Bronchial epithelial cell (primary cell): ENCODE measurements at regions not wholly inside any gene's neighbourhood (a gene's known extent, or its start where the extent isn't known, plus 50 kb on each side); places are given as distances from the start of the nearest gene placed in this dataset.

Source experiments
- DNase-seq: peaks from one replicate; pipeline ENCODE4 v3.0.0-alpha.2; 2010; ENCODE audit warnings: low read depth
- FAIRE-seq: peaks from 2 replicates; lab custom pipeline; 2011; peaks lifted over from hg19 to GRCh38; lab: Jason Lieb, UNC
- H3K27me3 ChIP-seq: 2 replicates; pipeline ENCODE4 v1.5.1; 2011; ENCODE audit warnings: low read length; ENCODE audit not compliant: control insufficient read depth, insufficient read depth
- H3K36me3 ChIP-seq: 2 replicates; pipeline ENCODE4 v1.5.1; 2011; ENCODE audit warnings: low read length; ENCODE audit not compliant: control insufficient read depth, insufficient read depth
- H3K4me3 ChIP-seq: 2 replicates; pipeline ENCODE4 v1.5.1; 2011; ENCODE audit warnings: mild to moderate bottlenecking, low read depth, low read length, control low read depth
- CTCF ChIP-seq: IDR thresholded peaks from 2 replicates; pipeline ENCODE4 v1.5.1; 2011; ENCODE audit warnings: mild to moderate bottlenecking, moderate library complexity, low read length, control low read depth, inconsistent platforms; ENCODE audit not compliant: insufficient read depth, severe bottlenecking

GRCh38 chr1:61605607-61606321, 119.2 kb downstream of the TM2D1 start:
- Histone ChIP-seq H3K4me3 (peak overlapping the region; percentile 7), H3K27me3 (no peaks in the 10 kb centered on the region), H3K36me3 (no peaks in the 10 kb centered on the region)
- FAIRE-seq, result no peak
- DNase-seq, result peak; percentile 94
- TF ChIP-seq CTCF, result no peak

GRCh38 chr1:61604684-61605083, 120.3 kb downstream of the TM2D1 start:
- H3K36me3 ChIP-seq, result no peaks in the 10 kb centered on the region

GRCh38 chr1:61604261-61604660, 120.7 kb downstream of the TM2D1 start:
- Histone ChIP-seq H3K27me3 (no peaks in the 10 kb centered on the region), H3K4me3 (no peak overlapping the region), H3K36me3 (no peaks in the 10 kb centered on the region)
- TF ChIP-seq CTCF, result no peak
- no peak for FAIRE-seq
- no peak for DNase-seq

More at GRCh38 chr1:61604684-61605083, 120.3 kb downstream of the TM2D1 start:
- no peak for TF ChIP-seq CTCF
- no peak overlapping the region for H3K4me3 ChIP-seq
- DNase-seq (no peak), FAIRE-seq (no peak)
- no peaks in the 10 kb centered on the region for H3K27me3 ChIP-seq

- no peak for DNase-seq
- Histone ChIP-seq H3K4me3 (no peak overlapping the region), H3K36me3 (no peaks in the 10 kb centered on the region), H3K27me3 (no peaks in the 10 kb centered on the region)
- no peak for TF ChIP-seq CTCF
- no peak for FAIRE-seq
Measured at GRCh38 chr1:61602663-61603062, 122.3 kb downstream of the TM2D1 start.

- FAIRE-seq, result no peak
- no peak for DNase-seq
- no peaks in the 10 kb centered on the region for H3K27me3 ChIP-seq
Measured at GRCh38 chr1:61597601-61598000, 127.3 kb downstream of the TM2D1 start.

More at GRCh38 chr1:61597601-61598000, 127.3 kb downstream of the TM2D1 start:
- TF ChIP-seq CTCF, result no peak
- Histone ChIP-seq H3K4me3 (no peak overlapping the region), H3K36me3 (no peaks in the 10 kb centered on the region)
